ENCODE measurements at regions not wholly inside any gene's neighbourhood (a gene's known extent, or its start where the extent isn't known, plus 50 kb on each side); places are given as distances from the start of the nearest gene placed in this dataset.

GRCh38 chr2:100660851-100661584, 98.2 kb downstream of the PDCL3 start:
- CTCF ChIA-PET, result no interaction called here
- H3K27me3 Mint-ChIP-seq, result peaks cover 15% of the 10 kb centered on the region
- POLR2A ChIA-PET, result no interaction called here

GRCh38 chr2:100662866-100663265, 100.1 kb downstream of the PDCL3 start:
- H3K27me3 Mint-ChIP-seq, result peaks cover 11% of the 10 kb centered on the region
- H3K4me1 Mint-ChIP-seq, result no peaks in the 10 kb centered on the region
- H3K9me3 Mint-ChIP-seq, result no peaks in the 10 kb centered on the region
- POLR2A ChIA-PET, result no interaction called here
- no peak for TF ChIP-seq CTCF (IDR thresholded peaks at IDR 0.05)
- no peak overlapping the region for H3K27ac Mint-ChIP-seq
- DNase-seq (no peak), ATAC-seq (ENCODE audit: low read depth) (no peak)
- H3K4me3 Mint-ChIP-seq, result no peak overlapping the region
- no peaks in the 10 kb centered on the region for H3K36me3 Mint-ChIP-seq (ENCODE audit: low read depth)
- intact Hi-C loops (cut with micrococcal nuclease), result no loop called here
- CTCF ChIA-PET, result no interaction called here

More at GRCh38 chr2:100660851-100661584, 98.2 kb downstream of the PDCL3 start:
- no peak for TF ChIP-seq CTCF (IDR thresholded peaks at IDR 0.05)
- Mint-ChIP-seq H3K4me3 (no peak overlapping the region), H3K27ac (no peak overlapping the region), H3K4me1 (no peaks in the 10 kb centered on the region), H3K9me3 (no peaks in the 10 kb centered on the region), H3K36me3 (ENCODE audit: low read depth) (no peaks in the 10 kb centered on the region)
- DNase-seq, result no peak
- no peak for ATAC-seq (ENCODE audit: low read depth)
- intact Hi-C loops (cut with micrococcal nuclease), result no loop called here

GRCh38 chr2:100664021-100664755, 101.4 kb downstream of the PDCL3 start:
- DNase-seq, result no peak
- intact Hi-C loops (cut with micrococcal nuclease), result no loop called here
- H3K4me1 Mint-ChIP-seq, result no peaks in the 10 kb centered on the region
- POLR2A ChIA-PET, result no interaction called here
- H3K27ac Mint-ChIP-seq, result no peak overlapping the region
- H3K27me3 Mint-ChIP-seq, result peaks cover 7% of the 10 kb centered on the region
- TF ChIP-seq CTCF (IDR thresholded peaks at IDR 0.05), result no peak
- CTCF ChIA-PET, result no interaction called here
- H3K9me3 Mint-ChIP-seq, result no peaks in the 10 kb centered on the region
- no peaks in the 10 kb centered on the region for H3K36me3 Mint-ChIP-seq (ENCODE audit: low read depth)
- H3K4me3 Mint-ChIP-seq, result no peak overlapping the region
- ATAC-seq (ENCODE audit: low read depth), result no peak

- DNase-seq, result no peak
- H3K4me1 Mint-ChIP-seq, result no peaks in the 10 kb centered on the region
- no peak for TF ChIP-seq CTCF (IDR thresholded peaks at IDR 0.05)
- H3K27ac Mint-ChIP-seq, result no peak overlapping the region
- CTCF ChIA-PET, result no interaction called here
- no peaks in the 10 kb centered on the region for H3K9me3 Mint-ChIP-seq
- H3K36me3 Mint-ChIP-seq (ENCODE audit: low read depth), result no peaks in the 10 kb centered on the region
- no peak overlapping the region for H3K4me3 Mint-ChIP-seq
- POLR2A ChIA-PET, result no interaction called here
- ATAC-seq (ENCODE audit: low read depth), result no peak
- intact Hi-C loops (cut with micrococcal nuclease), result no loop called here
- H3K27me3 Mint-ChIP-seq, result peaks cover 3% of the 10 kb centered on the region
Measured at GRCh38 chr2:100664756-100665101, 101.9 kb downstream of the PDCL3 start.

GRCh38 chr2:100666996-100667395, 104.2 kb downstream of the PDCL3 start:
- Mint-ChIP-seq H3K4me3 (no peak overlapping the region), H3K36me3 (ENCODE audit: low read depth) (no peaks in the 10 kb centered on the region), H3K27ac (no peak overlapping the region), H3K27me3 (peaks cover 5% of the 10 kb centered on the region), H3K4me1 (no peaks in the 10 kb centered on the region), H3K9me3 (no peaks in the 10 kb centered on the region)
- POLR2A ChIA-PET, result no interaction called here
- ATAC-seq (ENCODE audit: low read depth), result no peak
- DNase-seq, result no peak
- TF ChIP-seq CTCF (IDR thresholded peaks at IDR 0.05), result no peak
- intact Hi-C loops (cut with micrococcal nuclease), result no loop called here
- CTCF ChIA-PET, result no interaction called here

Data from activated B cell treated with CpG ODN at 0.5 μM for 24 hours (primary cell).